COLO668 (cell line): ENCODE measurements at regions not wholly inside any gene's neighbourhood (a gene's known extent, or its start where the extent isn't known, plus 50 kb on each side); places are given as distances from the start of the nearest gene placed in this dataset.
"Not testable (repeated sequence)": the region's sequence is repeated elsewhere in the genome, so short reads cannot be mapped to it uniquely, and the experiment has no call there.

ENCODE experiments used
- DNase-seq: peaks from one replicate; lab custom pipeline; 2025; ENCODE audit not compliant: unreplicated experiment; lab: John Stamatoyannopoulos, UW

- DNase-seq = no peak
These were observed 1110.9 kb upstream of the CNTN5 start for GRCh38 chr11:97909614-97910399.

GRCh38 chr11:97912629-97913028, 1108.1 kb upstream of the CNTN5 start:
- DNase-seq = no peak

GRCh38 chr11:97922933-97923332, 1097.8 kb upstream of the CNTN5 start:
- not testable (repeated sequence) for DNase-seq

- DNase-seq = no peak
These were observed 1086.1 kb upstream of the CNTN5 start for GRCh38 chr11:97934572-97935208.

GRCh38 chr11:97937501-97937900, 1083.2 kb upstream of the CNTN5 start:
- DNase-seq = no peak

- no peak for DNase-seq
These were observed 1082.0 kb upstream of the CNTN5 start for GRCh38 chr11:97938789-97939188.

- DNase-seq = no peak
These were observed 1077.3 kb upstream of the CNTN5 start for GRCh38 chr11:97943493-97943892.

- no peak for DNase-seq
These were observed 1072.0 kb upstream of the CNTN5 start for GRCh38 chr11:97948793-97949192.

- no peak for DNase-seq
These were observed 1065.2 kb upstream of the CNTN5 start for GRCh38 chr11:97955595-97955994.

- DNase-seq = no peak
These were observed 1063.8 kb upstream of the CNTN5 start for GRCh38 chr11:97956904-97957303.

GRCh38 chr11:97961431-97961830, 1059.3 kb upstream of the CNTN5 start:
- DNase-seq = no peak

GRCh38 chr11:97962758-97963157, 1058.0 kb upstream of the CNTN5 start:
- no peak for DNase-seq

- DNase-seq = no peak
These were observed 1057.0 kb upstream of the CNTN5 start for GRCh38 chr11:97963528-97964331.

- DNase-seq = no peak
These were observed 1056.3 kb upstream of the CNTN5 start for GRCh38 chr11:97964332-97965004.

- no peak for DNase-seq
These were observed 1054.7 kb upstream of the CNTN5 start for GRCh38 chr11:97965849-97966646.

- no peak for DNase-seq
These were observed 1053.8 kb upstream of the CNTN5 start for GRCh38 chr11:97966901-97967300.

- no peak for DNase-seq
These were observed 1052.7 kb upstream of the CNTN5 start for GRCh38 chr11:97968071-97968470.

- DNase-seq = no peak
These were observed 1048.0 kb upstream of the CNTN5 start for GRCh38 chr11:97972731-97973130.

- no peak for DNase-seq
These were observed 1047.3 kb upstream of the CNTN5 start for GRCh38 chr11:97973352-97973857.

- no peak for DNase-seq
These were observed 1045.8 kb upstream of the CNTN5 start for GRCh38 chr11:97974798-97975498.
